ENCODE measurements at regions not wholly inside any gene's neighbourhood (a gene's known extent, or its start where the extent isn't known, plus 50 kb on each side); places are given as distances from the start of the nearest gene placed in this dataset.

- no peak overlapping the region for H3K27ac ChIP-seq
- no peak overlapping the region for H3K4me3 ChIP-seq
- H3K4me1 ChIP-seq = no peaks in the 10 kb centered on the region
- no peaks in the 10 kb centered on the region for H3K9me3 ChIP-seq
- no peak for TF ChIP-seq POLR2A (IDR thresholded peaks at IDR 0.05)
- no peak for TF ChIP-seq CTCF (IDR thresholded peaks at IDR 0.05)
- intact Hi-C loops (cut with DNase I) = no loop called here
- DNase-seq (no peak), ATAC-seq (no peak)
- H3K36me3 ChIP-seq (replicated peaks in 1 of 2; ENCODE audit: insufficient read depth in 1 of 2, low read depth in 2 of 2) = no peaks in the 10 kb centered on the region
- H3K27me3 ChIP-seq = no peaks in the 10 kb centered on the region
- 35 to 42% methylated on average over 1 of the region's 1 CpG for WGBS, 2 donors
Observed at GRCh38 chr18:29060349-29060748, 883.4 kb upstream of the CDH2 start.

- no peaks in the 10 kb centered on the region for H3K9me3 ChIP-seq
- no peak for DNase-seq
- H3K27ac ChIP-seq = no peak overlapping the region
- no peaks in the 10 kb centered on the region for H3K4me1 ChIP-seq
- H3K36me3 ChIP-seq (replicated peaks in 1 of 2; ENCODE audit: insufficient read depth in 1 of 2, low read depth in 2 of 2) = no peaks in the 10 kb centered on the region
- no peak overlapping the region for H3K4me3 ChIP-seq
- H3K27me3 ChIP-seq = no peaks in the 10 kb centered on the region
- TF ChIP-seq POLR2A (IDR thresholded peaks at IDR 0.05) (no peak), CTCF (IDR thresholded peaks at IDR 0.05) (no peak)
- no peak for ATAC-seq
- intact Hi-C loops (cut with DNase I) = no loop called here
Observed at GRCh38 chr18:29057703-29058102, 880.8 kb upstream of the CDH2 start.

GRCh38 chr18:29056800-29057199, 879.9 kb upstream of the CDH2 start:
- intact Hi-C loops (cut with DNase I) = no loop called here
- DNase-seq (no peak), ATAC-seq (no peak)
- Histone ChIP-seq H3K27ac (no peak overlapping the region), H3K4me1 (no peaks in the 10 kb centered on the region), H3K4me3 (no peak overlapping the region), H3K9me3 (no peaks in the 10 kb centered on the region), H3K36me3 (replicated peaks in 1 of 2; ENCODE audit: insufficient read depth in 1 of 2, low read depth in 2 of 2) (no peaks in the 10 kb centered on the region), H3K27me3 (no peaks in the 10 kb centered on the region)
- 50 to 51% methylated on average over 2 of the region's 2 CpGs for WGBS, 2 donors
- TF ChIP-seq CTCF (IDR thresholded peaks at IDR 0.05) (no peak), POLR2A (IDR thresholded peaks at IDR 0.05) (no peak)

- 68 to 72% methylated on average over 1 of the region's 1 CpG for WGBS, 2 donors
- TF ChIP-seq POLR2A (IDR thresholded peaks at IDR 0.05) (no peak), CTCF (IDR thresholded peaks at IDR 0.05) (no peak)
- intact Hi-C loops (cut with DNase I) = no loop called here
Observed at GRCh38 chr18:29041976-29042375, 865.0 kb upstream of the CDH2 start.

GRCh38 chr18:29034113-29034856, 857.4 kb upstream of the CDH2 start:
- Histone ChIP-seq H3K4me3 (no peak overlapping the region), H3K4me1 (no peaks in the 10 kb centered on the region), H3K9me3 (peaks cover 0 to 2% (median 0%) of the 10 kb centered on the region in 3 donors), H3K27ac (no peak overlapping the region), H3K27me3 (no peaks in the 10 kb centered on the region), H3K36me3 (replicated peaks in 1 of 2; ENCODE audit: insufficient read depth in 1 of 2, low read depth in 2 of 2) (no peaks in the 10 kb centered on the region)
- DNase-seq (no peak), ATAC-seq (no peak)
- intact Hi-C loops (cut with DNase I) = no loop called here
- TF ChIP-seq CTCF (IDR thresholded peaks at IDR 0.05) (no peak), POLR2A (IDR thresholded peaks at IDR 0.05) (no peak)
- WGBS, 2 donors = 33 to 49% methylated on average over 3 of the region's 3 CpGs

More at GRCh38 chr18:29041976-29042375, 865.0 kb upstream of the CDH2 start:
- no peaks in the 10 kb centered on the region for H3K4me1 ChIP-seq
- no peak for ATAC-seq
- H3K27ac ChIP-seq = no peak overlapping the region
- no peaks in the 10 kb centered on the region for H3K27me3 ChIP-seq
- no peak for DNase-seq
- H3K4me3 ChIP-seq = no peak overlapping the region
- no peaks in the 10 kb centered on the region for H3K36me3 ChIP-seq (replicated peaks in 1 of 2; ENCODE audit: insufficient read depth in 1 of 2, low read depth in 2 of 2)
- no peaks in the 10 kb centered on the region for H3K9me3 ChIP-seq

All from body of pancreas (tissue), 4 donors.